Type B pancreatic cell (in vitro differentiated cells): ENCODE measurements at regions not wholly inside any gene's neighbourhood (a gene's known extent, or its start where the extent isn't known, plus 50 kb on each side); places are given as distances from the start of the nearest gene placed in this dataset.
A peak's percentile ranks its signal among the peaks of the same experiment; 100 is the strongest.

Experiments used
- DNase-seq: peaks from one replicate; pipeline ENCODE4 v3.0.0; 2021; ENCODE audit warnings: mixed read lengths; ENCODE audit not compliant: unreplicated experiment; ENCODE audit errors: extremely low spot score
- H3K27ac Mint-ChIP-seq: 2 replicates; pipeline ENCODE4 v1.8.0; 2021; ENCODE audit warnings: mild to moderate bottlenecking, mixed read lengths
- H3K27me3 Mint-ChIP-seq: 2 replicates; pipeline ENCODE4 v1.8.0; 2021; ENCODE audit warnings: mixed read lengths
- H3K36me3 Mint-ChIP-seq: 2 replicates; pipeline ENCODE4 v1.8.0; 2021; ENCODE audit warnings: mixed read lengths
- H3K4me1 Mint-ChIP-seq: one replicate; pipeline ENCODE4 v1.8.0; 2021; ENCODE audit warnings: mixed read lengths; ENCODE audit not compliant: unreplicated experiment
- H3K4me3 Mint-ChIP-seq: 2 replicates; pipeline ENCODE4 v1.8.0; 2021; ENCODE audit warnings: mild to moderate bottlenecking, mixed read lengths
- H3K9me3 Mint-ChIP-seq: 2 replicates; pipeline ENCODE4 v1.8.0; 2021; ENCODE audit warnings: mixed read lengths
- CTCF ChIP-seq: fragments of 200-600 bp; sonication (generic); conservative IDR thresholded peaks from 2 replicates; pipeline ENCODE4 v1.5.0; 2021; ENCODE audit warnings: antibody characterized with exemption, mild to moderate bottlenecking

- Mint-ChIP-seq H3K27ac (no peak overlapping the region), H3K9me3 (no peaks in the 10 kb centered on the region), H3K4me3 (no peak overlapping the region), H3K36me3 (no peaks in the 10 kb centered on the region), H3K4me1 (no peaks in the 10 kb centered on the region), H3K27me3 (no peaks in the 10 kb centered on the region)
- DNase-seq: no peak
- TF ChIP-seq CTCF: no peak
Measured at GRCh38 chrX:68923147-68923546, 94.3 kb downstream of the EFNB1 start.

GRCh38 chrX:68922013-68922412 is 93.2 kb downstream of the EFNB1 start:
- Mint-ChIP-seq H3K27me3 (no peaks in the 10 kb centered on the region), H3K36me3 (no peaks in the 10 kb centered on the region), H3K4me1 (peaks cover 4% of the 10 kb centered on the region), H3K27ac (no peak overlapping the region), H3K4me3 (no peak overlapping the region), H3K9me3 (no peaks in the 10 kb centered on the region)
- TF ChIP-seq CTCF: peak; percentile 22
- DNase-seq: no peak

GRCh38 chrX:68920561-68920960 is 91.7 kb downstream of the EFNB1 start:
- no peaks in the 10 kb centered on the region for H3K36me3 Mint-ChIP-seq
- no peaks in the 10 kb centered on the region for H3K9me3 Mint-ChIP-seq
- H3K4me3 Mint-ChIP-seq: no peak overlapping the region
- DNase-seq: no peak
- no peaks in the 10 kb centered on the region for H3K27me3 Mint-ChIP-seq
- peaks cover 8% of the 10 kb centered on the region for H3K4me1 Mint-ChIP-seq
- TF ChIP-seq CTCF: no peak
- no peak overlapping the region for H3K27ac Mint-ChIP-seq

GRCh38 chrX:68919707-68920106 is 90.9 kb downstream of the EFNB1 start:
- H3K4me3 Mint-ChIP-seq: no peak overlapping the region
- no peaks in the 10 kb centered on the region for H3K27me3 Mint-ChIP-seq
- TF ChIP-seq CTCF: no peak
- H3K4me1 Mint-ChIP-seq: peaks cover 8% of the 10 kb centered on the region
- no peak overlapping the region for H3K27ac Mint-ChIP-seq
- no peaks in the 10 kb centered on the region for H3K36me3 Mint-ChIP-seq
- H3K9me3 Mint-ChIP-seq: no peaks in the 10 kb centered on the region
- no peak for DNase-seq

- TF ChIP-seq CTCF: no peak
- no peak overlapping the region for H3K27ac Mint-ChIP-seq
- peaks cover 15% of the 10 kb centered on the region for H3K4me1 Mint-ChIP-seq
- H3K9me3 Mint-ChIP-seq: no peaks in the 10 kb centered on the region
- H3K27me3 Mint-ChIP-seq: no peaks in the 10 kb centered on the region
- DNase-seq: no peak
- H3K36me3 Mint-ChIP-seq: no peaks in the 10 kb centered on the region
- H3K4me3 Mint-ChIP-seq: no peak overlapping the region
Measured at GRCh38 chrX:68918202-68918601, 89.4 kb downstream of the EFNB1 start.

GRCh38 chrX:68917799-68918198 is 89.0 kb downstream of the EFNB1 start:
- no peak for DNase-seq
- no peaks in the 10 kb centered on the region for H3K9me3 Mint-ChIP-seq
- peaks cover 19% of the 10 kb centered on the region for H3K4me1 Mint-ChIP-seq
- no peak overlapping the region for H3K27ac Mint-ChIP-seq
- H3K36me3 Mint-ChIP-seq: no peaks in the 10 kb centered on the region
- TF ChIP-seq CTCF: no peak
- no peaks in the 10 kb centered on the region for H3K27me3 Mint-ChIP-seq
- no peak overlapping the region for H3K4me3 Mint-ChIP-seq
